Thymus (tissue), 11 donors: ENCODE measurements at regions not wholly inside any gene's neighbourhood (a gene's known extent, or its start where the extent isn't known, plus 50 kb on each side); places are given as distances from the start of the nearest gene placed in this dataset.

Source experiments
- DNase-seq, 9 donors: peaks; one replicate each; pipeline ENCODE4 v3.0.0-alpha.2; 2013; ENCODE audit warnings: low spot score in 9 of 9, low read depth in 6 of 9, missing footprints in 1 of 9
- H3K27ac ChIP-seq, 2 donors: one replicate each; pipeline ENCODE4 v1.5.1; 2013; ENCODE audit warnings: control low read depth in 1 of 2, low read depth in 1 of 2, low read length in 1 of 2, mild to moderate bottlenecking in 1 of 2, moderate library complexity in 1 of 2
- H3K27me3 ChIP-seq, 2 donors: one replicate each; pipeline ENCODE4 v1.5.1; 2013; ENCODE audit warnings: low read length in 1 of 2; ENCODE audit not compliant: control insufficient read depth in 2 of 2, insufficient read depth in 1 of 2
- H3K36me3 ChIP-seq, 2 donors: one replicate each; pipeline ENCODE4 v1.5.1; 2013; ENCODE audit warnings: low read length in 1 of 2, mild to moderate bottlenecking in 1 of 2, moderate library complexity in 1 of 2; ENCODE audit not compliant: control insufficient read depth in 2 of 2, insufficient read depth in 2 of 2
- H3K4me1 ChIP-seq, 2 donors: one replicate each; pipeline ENCODE4 v1.5.1; 2013; ENCODE audit warnings: low read length in 2 of 2; ENCODE audit not compliant: control insufficient read depth in 2 of 2, insufficient read depth in 2 of 2
- H3K4me3 ChIP-seq, 2 donors: one replicate each; pipeline ENCODE4 v1.5.1; 2013; ENCODE audit warnings: low read length in 2 of 2, control low read depth in 1 of 2, mild to moderate bottlenecking in 1 of 2
- H3K9me3 ChIP-seq, 2 donors: one replicate each; pipeline ENCODE4 v1.5.1; 2013; ENCODE audit warnings: low read length in 1 of 2, mild to moderate bottlenecking in 1 of 2; ENCODE audit not compliant: control insufficient read depth in 2 of 2, insufficient read depth in 1 of 2
- WGBS: extraction: QIAGEN DNeasy Blood & Tissue Kit; methylation state at CpG from one replicate; pipeline ENCODE4 v1.1.7; 2013; 5-methylcytosine and 5-hydroxymethylcytosine counted together
- donor health status: healthy.

GRCh38 chr3:189058071-189058470 is 113.7 kb upstream of the TPRG1 start:
- Histone ChIP-seq H3K4me1 (no peaks in the 10 kb centered on the region), H3K27ac (no peak overlapping the region), H3K27me3 (no peaks in the 10 kb centered on the region), H3K4me3 (no peak overlapping the region), H3K9me3 (no peaks in the 10 kb centered on the region), H3K36me3 (no peaks in the 10 kb centered on the region)
- 98% methylated on average over 5 of the region's 5 CpGs for WGBS
- no peak for DNase-seq

- H3K36me3 ChIP-seq: no peaks in the 10 kb centered on the region
- no peaks in the 10 kb centered on the region for H3K9me3 ChIP-seq
- H3K27me3 ChIP-seq: no peaks in the 10 kb centered on the region
- H3K4me1 ChIP-seq: no peaks in the 10 kb centered on the region
- no peak for DNase-seq
- H3K27ac ChIP-seq: no peak overlapping the region
- H3K4me3 ChIP-seq: no peak overlapping the region
These were observed 100.8 kb upstream of the TPRG1 start for GRCh38 chr3:189070965-189071364.

DNA sequence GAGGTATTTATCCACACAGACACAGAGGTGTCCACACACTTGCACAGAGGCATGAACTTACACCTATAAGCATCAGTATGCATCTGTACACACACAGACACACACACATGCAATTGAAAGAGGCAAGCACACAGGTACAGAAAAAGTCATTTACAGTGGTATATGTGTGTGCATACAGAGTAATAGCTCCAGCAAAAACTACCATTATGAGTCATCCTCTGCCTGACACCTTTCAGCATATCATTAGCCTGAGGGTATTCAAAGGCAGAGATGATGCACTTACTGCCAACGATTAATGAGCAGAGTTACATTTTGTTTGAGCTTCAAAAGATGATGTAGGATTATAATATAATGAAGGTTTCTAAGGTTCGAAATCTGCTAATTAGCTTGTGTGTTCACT is 100.3 kb upstream of the TPRG1 start:
- 94% methylated on average over 2 of the region's 2 CpGs for WGBS
- no peak for DNase-seq
- Histone ChIP-seq H3K4me1 (no peaks in the 10 kb centered on the region), H3K27ac (no peak overlapping the region), H3K9me3 (no peaks in the 10 kb centered on the region), H3K36me3 (no peaks in the 10 kb centered on the region), H3K27me3 (no peaks in the 10 kb centered on the region), H3K4me3 (no peak overlapping the region)

GRCh38 chr3:189076449-189076848 is 95.3 kb upstream of the TPRG1 start:
- no peak for DNase-seq
- H3K27ac ChIP-seq: no peak overlapping the region
- no peaks in the 10 kb centered on the region for H3K36me3 ChIP-seq
- H3K9me3 ChIP-seq: no peaks in the 10 kb centered on the region
- no peaks in the 10 kb centered on the region for H3K4me1 ChIP-seq
- H3K4me3 ChIP-seq: no peak overlapping the region
- H3K27me3 ChIP-seq: no peaks in the 10 kb centered on the region
- 97% methylated on average over 1 of the region's 1 CpG for WGBS

GRCh38 chr3:189080745-189081144 is 91.0 kb upstream of the TPRG1 start:
- Histone ChIP-seq H3K27ac (no peak overlapping the region), H3K27me3 (no peaks in the 10 kb centered on the region), H3K4me1 (no peaks in the 10 kb centered on the region), H3K9me3 (no peaks in the 10 kb centered on the region), H3K36me3 (no peaks in the 10 kb centered on the region), H3K4me3 (no peak overlapping the region)
- DNase-seq: no peak
- 48% methylated on average over 2 of the region's 2 CpGs for WGBS

- 93% methylated on average over 7 of the region's 7 CpGs for WGBS
- Histone ChIP-seq H3K27me3 (no peaks in the 10 kb centered on the region), H3K36me3 (no peaks in the 10 kb centered on the region), H3K9me3 (no peaks in the 10 kb centered on the region), H3K4me3 (no peak overlapping the region), H3K4me1 (no peaks in the 10 kb centered on the region), H3K27ac (no peak overlapping the region)
- no peak for DNase-seq
These were observed 88.9 kb upstream of the TPRG1 start for GRCh38 chr3:189082666-189083427.

GRCh38 chr3:189084620-189085019 is 87.2 kb upstream of the TPRG1 start:
- 96% methylated on average over 4 of the region's 4 CpGs for WGBS
- Histone ChIP-seq H3K9me3 (no peaks in the 10 kb centered on the region), H3K4me3 (no peak overlapping the region), H3K27ac (no peak overlapping the region), H3K36me3 (no peaks in the 10 kb centered on the region), H3K27me3 (no peaks in the 10 kb centered on the region), H3K4me1 (no peaks in the 10 kb centered on the region)
- no peak for DNase-seq

GRCh38 chr3:189092547-189092946 is 79.2 kb upstream of the TPRG1 start:
- Histone ChIP-seq H3K4me1 (no peaks in the 10 kb centered on the region), H3K27me3 (no peaks in the 10 kb centered on the region)
- 97% methylated on average over 4 of the region's 4 CpGs for WGBS

DNA sequence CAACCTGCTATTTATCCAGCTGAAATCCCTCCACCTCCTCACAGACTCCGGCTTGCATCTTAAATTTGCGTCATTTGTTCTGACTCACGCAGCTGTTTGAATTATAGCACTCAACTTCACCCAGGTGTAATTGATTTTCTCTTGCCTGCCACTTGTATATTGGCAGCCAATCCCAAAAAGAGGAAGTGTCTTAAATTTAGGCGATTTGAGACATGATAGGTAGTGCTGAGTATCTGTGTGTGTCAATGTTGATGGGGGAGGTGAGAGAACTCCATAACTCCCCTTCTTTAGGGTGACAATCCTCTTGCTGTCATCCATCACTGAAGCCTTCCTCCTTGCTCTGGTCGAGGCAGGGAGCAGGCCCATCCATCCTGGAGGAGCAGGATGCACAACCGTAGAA is 77.2 kb upstream of the TPRG1 start:
- no peaks in the 10 kb centered on the region for H3K27me3 ChIP-seq
- no peak overlapping the region for H3K4me3 ChIP-seq
- DNase-seq: no peak
- H3K36me3 ChIP-seq: no peaks in the 10 kb centered on the region
- WGBS: 94% methylated on average over 6 of the region's 6 CpGs
- no peaks in the 10 kb centered on the region for H3K9me3 ChIP-seq
- H3K4me1 ChIP-seq: no peaks in the 10 kb centered on the region
- H3K27ac ChIP-seq: no peak overlapping the region

More at GRCh38 chr3:189092547-189092946, 79.2 kb upstream of the TPRG1 start:
- no peak for DNase-seq
- no peaks in the 10 kb centered on the region for H3K9me3 ChIP-seq
- H3K4me3 ChIP-seq: no peak overlapping the region
- H3K36me3 ChIP-seq: no peaks in the 10 kb centered on the region
- H3K27ac ChIP-seq: no peak overlapping the region
